GM12878 (cell line): ENCODE measurements at regions not wholly inside any gene's neighbourhood (a gene's known extent, or its start where the extent isn't known, plus 50 kb on each side); places are given as distances from the start of the nearest gene placed in this dataset.

Experiments
- ATAC-seq: fragments of 200-7000 bp; cut with Tn5 transposase; 3 replicates; pipeline ENCODE4 v1.9.1; 2020; ENCODE audit warnings: mild to moderate bottlenecking, moderate library complexity
- BruUV-seq: library from RNA; stranded (reverse); fragments of 400-500 nt; replicated peaks from 2 replicates; lab custom pipeline; 2021; lab: Mats Ljungman, UMichigan
- CTCF ChIA-PET: fragments of 300-600 bp; sonication (Branson Sonifier 250); formaldehyde crosslinking; extraction: SDS; loops from one replicate; lab custom pipeline; 2021; ENCODE audit warnings: inconsistent platforms; lab: Yijun Ruan, JAX
- POLR2A ChIA-PET: fragments of 350-600 bp; formaldehyde crosslinking; extraction: SDS; loops from one replicate; lab custom pipeline; 2021; ENCODE audit warnings: inconsistent platforms; lab: Charles Lee
- RAD21 ChIA-PET: fragments of 300-600 bp; sonication (Branson Sonifier 250); formaldehyde crosslinking; loops from one replicate; lab custom pipeline; 2023; ENCODE audit warnings: antibody characterized with exemption; ENCODE audit not compliant: unreplicated experiment; lab: Charles Lee
- SMC1A ChIA-PET: fragments of 300-600 bp; sonication (Branson Sonifier 250); formaldehyde crosslinking; loops from one replicate; lab custom pipeline; 2023; ENCODE audit not compliant: unreplicated experiment, uncharacterized antibody; lab: Charles Lee
- DNase-seq: peaks from one replicate; pipeline ENCODE4 v3.0.0-alpha.2; 2011; ENCODE audit warnings: low read depth, low spot score
- FAIRE-seq: peaks from 3 replicates; lab custom pipeline; 2011; peaks lifted over from hg19 to GRCh38; lab: Jason Lieb, UNC
- H2AFZ ChIP-seq: 2 replicates; pipeline ENCODE4 v1.6.0; 2011; ENCODE audit warnings: low read depth, low read length, control low read depth; ENCODE audit not compliant: control insufficient read depth
- H3K27ac ChIP-seq: 2 replicates; pipeline ENCODE4 v1.5.1; 2011; ENCODE audit warnings: control low read depth; ENCODE audit not compliant: control insufficient read depth, insufficient read depth
- H3K27me3 ChIP-seq, 2 experiments: replicated peaks in 1 of 2; 2 replicates each; pipeline versions ENCODE4 v1.6.0 to v1.6.1; 2011; ENCODE audit warnings: low read length in 1 of 2; ENCODE audit not compliant: control insufficient read depth in 2 of 2, insufficient read depth in 2 of 2
- H3K36me3 ChIP-seq, 2 experiments: 2 replicates each; pipeline ENCODE4 v1.5.1; 2011; ENCODE audit warnings: low read length in 1 of 2; ENCODE audit not compliant: control insufficient read depth in 2 of 2, insufficient read depth in 2 of 2
- H3K4me1 ChIP-seq: 2 replicates; pipeline ENCODE4 v1.6.1; 2011; ENCODE audit warnings: mild to moderate bottlenecking, low read length, moderate library complexity, mixed read lengths; ENCODE audit not compliant: control insufficient read depth, insufficient read depth
- H3K4me2 ChIP-seq: 2 replicates; pipeline ENCODE4 v1.6.0; 2011; ENCODE audit warnings: control low read depth; ENCODE audit not compliant: control insufficient read depth, insufficient read depth
- H3K4me3 ChIP-seq: fragments of 200-600 bp; sonication (generic); 2 replicates; pipeline ENCODE4 v1.5.1; 2016
- H3K79me2 ChIP-seq: 2 replicates; pipeline ENCODE4 v1.6.0; 2011; ENCODE audit warnings: low read length; ENCODE audit not compliant: control insufficient read depth, insufficient read depth
- H3K9ac ChIP-seq: 2 replicates; pipeline ENCODE4 v1.8.0; 2011; ENCODE audit warnings: low read length, control low read depth, mixed read lengths; ENCODE audit not compliant: control insufficient read depth, insufficient read depth
- H3K9me3 ChIP-seq: replicated peaks from 3 replicates; pipeline ENCODE4 v1.5.1; 2011; ENCODE audit warnings: mild to moderate bottlenecking, low read length; ENCODE audit not compliant: control insufficient read depth, insufficient read depth
- H4K20me1 ChIP-seq: 2 replicates; pipeline ENCODE4 v1.6.0; 2011; ENCODE audit not compliant: control insufficient read depth, insufficient read depth
- CBX5 ChIP-seq: sonication (generic); IDR thresholded peaks from 2 replicates; pipeline ENCODE4 v1.6.1; 2016; ENCODE audit warnings: low read depth, moderate library complexity, mild to moderate bottlenecking, inconsistent platforms
- CHD2 ChIP-seq: IDR thresholded peaks from 2 replicates; pipeline ENCODE4 v1.6.1; 2011; ENCODE audit warnings: low read depth, low read length, improper control_type of control experiment, borderline replicate concordance
- MAX ChIP-seq: IDR thresholded peaks from 2 replicates; pipeline ENCODE4 v1.6.1; 2012; ENCODE audit warnings: low read depth, low read length, improper control_type of control experiment
- PBX3 ChIP-seq: IDR thresholded peaks from 2 replicates; pipeline ENCODE4 v1.6.1; 2011; ENCODE audit warnings: mild to moderate bottlenecking, low read depth, low read length, moderate library complexity; ENCODE audit not compliant: insufficient replicate concordance
- RCOR1 ChIP-seq: conservative IDR thresholded peaks from 2 replicates; pipeline ENCODE4 v1.6.1; 2012; ENCODE audit warnings: low read depth, low read length, improper control_type of control experiment
- ZBTB40 ChIP-seq: fragments of 450-650 bp; IDR thresholded peaks from 2 replicates; pipeline ENCODE4 v1.6.1; 2016; ENCODE audit warnings: mild to moderate bottlenecking, moderate library complexity, borderline replicate concordance
- ZNF217 ChIP-seq: fragments of 450-650 bp; IDR thresholded peaks from 2 replicates; pipeline ENCODE4 v1.6.1; 2017; ENCODE audit warnings: antibody characterized with exemption, mild to moderate bottlenecking
- in situ Hi-C: fragments of 300-500 bp; cut with MboI; formaldehyde crosslinking; loops from 9 replicates; pipeline ENCODE4 v1.14.3; 2018; ENCODE audit warnings: mixed read lengths
- intact Hi-C: fragments of 100-400 bp; cut with micrococcal nuclease; formaldehyde crosslinking; loops from one replicate; pipeline ENCODE4 v1.14.2; 2022; ENCODE audit not compliant: unreplicated experiment

- DNase-seq (no peak), ATAC-seq (no peak), FAIRE-seq (no peak)
- no peak overlapping the region for H3K4me3 ChIP-seq
- no peaks in the 10 kb centered on the region for H3K79me2 ChIP-seq
- ChIA-PET SMC1A (interaction anchor here (0.7 to 0.8 kb wide), 2 partner anchors 17 to 24 kb away, joined by 3 to 4 read pairs; no protein-coding TSS in a partner anchor), POLR2A (no interaction called here), RAD21 (interaction anchor here (0.7 kb wide), 1 partner anchor 510 kb away, joined by 3 read pairs; no protein-coding TSS in a partner anchor), CTCF (interaction anchor here (1.4 kb wide), 1 partner anchor 13 kb away, joined by 4 read pairs; no protein-coding TSS in a partner anchor)
- no peak overlapping the region for H3K9ac ChIP-seq
- H4K20me1 ChIP-seq = no peaks in the 10 kb centered on the region
- no peaks in the 10 kb centered on the region for H3K27me3 ChIP-seq
- H3K4me1 ChIP-seq = no peaks in the 10 kb centered on the region
- H3K9me3 ChIP-seq = no peaks in the 10 kb centered on the region
- no peak for TF ChIP-seq RCOR1
- peak; percentile 78 for TF ChIP-seq ZBTB40
- no TSS peak for BruUV-seq
- in situ Hi-C loops = no loop called here
- no peaks in the 10 kb centered on the region for H3K36me3 ChIP-seq
- no peak overlapping the region for H3K27ac ChIP-seq
- no peak overlapping the region for H2AFZ ChIP-seq
- no peak overlapping the region for H3K4me2 ChIP-seq
- intact Hi-C loops = no loop called here
These were observed 325.4 kb upstream of the MEF2C start for GRCh38 chr5:89208392-89208791.

GRCh38 chr5:89204756-89205155 is 321.8 kb upstream of the MEF2C start:
- no peak overlapping the region for H3K9ac ChIP-seq
- in situ Hi-C loops = no loop called here
- no peak for TF ChIP-seq ZNF217
- no peak for TF ChIP-seq CHD2
- no peak for TF ChIP-seq PBX3
- TF ChIP-seq MAX = no peak
- TF ChIP-seq CBX5 = no peak
- no peak for TF ChIP-seq ZBTB40

More at GRCh38 chr5:89204756-89205155, 321.8 kb upstream of the MEF2C start:
- Histone ChIP-seq H2AFZ (no peak overlapping the region), H3K27me3 (no peaks in the 10 kb centered on the region), H3K9me3 (peaks cover 4% of the 10 kb centered on the region), H3K4me2 (no peak overlapping the region), H3K4me1 (no peaks in the 10 kb centered on the region), H3K27ac (no peak overlapping the region), H3K36me3 (no peaks in the 10 kb centered on the region), H3K79me2 (no peaks in the 10 kb centered on the region), H4K20me1 (no peaks in the 10 kb centered on the region), H3K4me3 (no peak overlapping the region)
- POLR2A ChIA-PET = no interaction called here
- no peak for ATAC-seq
- no TSS peak for BruUV-seq
- FAIRE-seq = no peak
- intact Hi-C loops = no loop called here
- SMC1A ChIA-PET = interaction anchor here (0.9 kb wide), 1 partner anchor 18 kb away, joined by 3 read pairs; no protein-coding TSS in a partner anchor
- no peak for DNase-seq
- RAD21 ChIA-PET = no interaction called here
- CTCF ChIA-PET = no interaction called here
